K562 (cell line): ENCODE measurements at regions not wholly inside any gene's neighbourhood (a gene's known extent, or its start where the extent isn't known, plus 50 kb on each side); places are given as distances from the start of the nearest gene placed in this dataset.

Source experiments
- CBFB ChIP-seq: sonication (generic); formaldehyde crosslinking; IDR thresholded peaks from 2 replicates; pipeline ENCODE4 v1.4.0; 2020; ENCODE audit warnings: mild to moderate bottlenecking, missing genetic modification reagents
- EZH2 ChIP-seq: IDR thresholded peaks from 2 replicates; pipeline ENCODE4 v1.6.1; 2012; ENCODE audit warnings: low read depth, mild to moderate bottlenecking, inconsistent platforms, low read length, borderline replicate concordance
- JUN ChIP-seq, 2 experiments: sonication (generic) in 1 of 2; formaldehyde crosslinking in 1 of 2; IDR thresholded peaks; 2 replicates each; pipeline versions ENCODE4 v1.6.1 to v1.8.0; 2012 to 2022; ENCODE audit warnings: borderline replicate concordance in 2 of 2, mild to moderate bottlenecking in 2 of 2, improper control_type of control experiment in 1 of 2, low read depth in 1 of 2, low read length in 1 of 2, missing genetic modification reagents in 1 of 2
- MEF2D ChIP-seq: conservative IDR thresholded peaks from 2 replicates; pipeline ENCODE4 v1.6.1; 2016; ENCODE audit warnings: low read depth, missing genetic modification characterization, missing compliant biosample characterization
- MIER1 ChIP-seq: fragments of 450-650 bp; IDR thresholded peaks from 2 replicates; pipeline ENCODE4 v1.6.1; 2016; ENCODE audit warnings: antibody characterized with exemption, mild to moderate bottlenecking, low read depth
- RBFOX2 ChIP-seq: fragments of 200-400 bp; formaldehyde crosslinking; IDR thresholded peaks from 2 replicates; pipeline ENCODE4 v1.6.1; 2017; ENCODE audit warnings: low read depth, mild to moderate bottlenecking, low read length, moderate library complexity
- RCOR1 ChIP-seq, 2 experiments: IDR thresholded peaks; 2 replicates each; pipeline ENCODE4 v1.6.1; 2012; ENCODE audit warnings: low read depth in 2 of 2, low read length in 2 of 2, borderline replicate concordance in 1 of 2, improper control_type of control experiment in 1 of 2
- RUNX1 ChIP-seq: sonication (generic); IDR thresholded peaks from 2 replicates; pipeline ENCODE4 v1.6.1; 2016; ENCODE audit warnings: antibody characterized with exemption, low read depth
- SIN3A ChIP-seq, 2 experiments: fragments of 150-350 bp in 1 of 2; IDR thresholded peaks; 2 replicates each; pipeline ENCODE4 v1.6.1; 2011 to 2016; ENCODE audit warnings: borderline replicate concordance in 2 of 2, low read depth in 2 of 2, low read length in 2 of 2, mild to moderate bottlenecking in 2 of 2, moderate library complexity in 2 of 2; ENCODE audit not compliant: control insufficient read depth in 1 of 2
- SIX5 ChIP-seq, 2 experiments: IDR thresholded peaks; 2 replicates each; pipeline ENCODE4 v1.6.1; 2011; ENCODE audit warnings: low read length in 2 of 2, borderline replicate concordance in 1 of 2, low read depth in 1 of 2, mild to moderate bottlenecking in 1 of 2, moderate library complexity in 1 of 2; ENCODE audit not compliant: insufficient read depth in 1 of 2
- SMAD3 ChIP-seq: fragments of 450-650 bp; formaldehyde crosslinking; conservative IDR thresholded peaks from 2 replicates; pipeline ENCODE4 v1.4.0; 2020; ENCODE audit warnings: mild to moderate bottlenecking
- ZBTB8A ChIP-seq: fragments of 450-650 bp; IDR thresholded peaks from 2 replicates; pipeline ENCODE4 v1.6.1; 2018; ENCODE audit warnings: mild to moderate bottlenecking, moderate library complexity; ENCODE audit not compliant: partially characterized antibody
- TF ChIP-seq, protein P1 (sequence below): sonication (generic); formaldehyde crosslinking; IDR thresholded peaks from 2 replicates; pipeline ENCODE4 v1.8.1; 2023; ENCODE audit warnings: mild to moderate bottlenecking, missing genetic modification reagents
- TF ChIP-seq, protein P2 (sequence below): IDR thresholded peaks from 2 replicates; pipeline ENCODE4 v1.6.1; 2012; ENCODE audit warnings: low read depth, low read length, improper control_type of control experiment, borderline replicate concordance
- TF ChIP-seq, protein P3 (sequence below): sonication (generic); formaldehyde crosslinking; IDR thresholded peaks from 2 replicates; pipeline ENCODE4 v1.8.1; 2023; ENCODE audit warnings: mild to moderate bottlenecking, missing genetic modification reagents
- TF ChIP-seq, protein P4 (sequence below): fragments of 150-350 bp; conservative IDR thresholded peaks from 2 replicates; pipeline ENCODE4 v1.6.1; 2014; ENCODE audit warnings: low read length

DNA sequence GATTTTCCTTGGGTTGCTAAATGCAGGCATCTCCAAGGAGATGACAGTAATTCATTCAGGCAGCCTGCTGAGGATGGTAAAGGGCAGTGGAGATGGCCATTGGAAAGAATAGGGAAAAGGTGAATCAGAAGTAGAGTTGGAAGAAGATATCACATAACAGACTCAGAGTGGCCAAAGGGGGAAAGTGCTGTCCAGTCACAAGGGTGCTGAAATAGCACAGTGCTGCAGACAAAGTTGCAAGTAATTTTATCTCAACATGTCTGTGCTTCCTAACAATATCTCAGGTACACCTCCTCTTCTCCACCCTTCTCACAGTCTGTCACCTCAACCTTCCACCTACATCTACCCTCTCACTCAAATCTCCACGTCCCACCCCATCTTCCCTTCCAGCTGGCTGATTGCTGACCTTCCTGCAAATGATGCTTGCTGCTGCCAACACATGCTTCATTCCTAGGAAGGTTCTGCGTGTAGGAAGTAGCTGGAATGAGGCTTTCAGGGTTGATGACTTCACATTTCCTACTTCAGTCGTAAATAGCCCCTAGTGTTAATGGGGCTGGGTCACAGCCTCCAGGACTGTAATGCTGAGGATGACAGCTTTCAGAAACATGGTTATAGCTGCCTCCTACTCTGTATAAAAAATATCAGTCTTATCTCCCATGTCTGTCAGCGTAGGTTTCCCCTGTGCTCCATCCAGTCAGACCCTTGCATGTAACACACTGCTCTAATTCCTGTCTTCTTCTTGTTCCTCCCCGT, 123.9 kb downstream of the CTNND1 start (continued):
- TF ChIP-seq, protein P1, sequence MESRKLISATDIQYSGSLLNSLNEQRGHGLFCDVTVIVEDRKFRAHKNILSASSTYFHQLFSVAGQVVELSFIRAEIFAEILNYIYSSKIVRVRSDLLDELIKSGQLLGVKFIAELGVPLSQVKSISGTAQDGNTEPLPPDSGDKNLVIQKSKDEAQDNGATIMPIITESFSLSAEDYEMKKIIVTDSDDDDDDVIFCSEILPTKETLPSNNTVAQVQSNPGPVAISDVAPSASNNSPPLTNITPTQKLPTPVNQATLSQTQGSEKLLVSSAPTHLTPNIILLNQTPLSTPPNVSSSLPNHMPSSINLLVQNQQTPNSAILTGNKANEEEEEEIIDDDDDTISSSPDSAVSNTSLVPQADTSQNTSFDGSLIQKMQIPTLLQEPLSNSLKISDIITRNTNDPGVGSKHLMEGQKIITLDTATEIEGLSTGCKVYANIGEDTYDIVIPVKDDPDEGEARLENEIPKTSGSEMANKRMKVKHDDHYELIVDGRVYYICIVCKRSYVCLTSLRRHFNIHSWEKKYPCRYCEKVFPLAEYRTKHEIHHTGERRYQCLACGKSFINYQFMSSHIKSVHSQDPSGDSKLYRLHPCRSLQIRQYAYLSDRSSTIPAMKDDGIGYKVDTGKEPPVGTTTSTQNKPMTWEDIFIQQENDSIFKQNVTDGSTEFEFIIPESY: no peak
- TF ChIP-seq SMAD3: no peak
- TF ChIP-seq MIER1: peak; percentile 98
- TF ChIP-seq, protein P2, sequence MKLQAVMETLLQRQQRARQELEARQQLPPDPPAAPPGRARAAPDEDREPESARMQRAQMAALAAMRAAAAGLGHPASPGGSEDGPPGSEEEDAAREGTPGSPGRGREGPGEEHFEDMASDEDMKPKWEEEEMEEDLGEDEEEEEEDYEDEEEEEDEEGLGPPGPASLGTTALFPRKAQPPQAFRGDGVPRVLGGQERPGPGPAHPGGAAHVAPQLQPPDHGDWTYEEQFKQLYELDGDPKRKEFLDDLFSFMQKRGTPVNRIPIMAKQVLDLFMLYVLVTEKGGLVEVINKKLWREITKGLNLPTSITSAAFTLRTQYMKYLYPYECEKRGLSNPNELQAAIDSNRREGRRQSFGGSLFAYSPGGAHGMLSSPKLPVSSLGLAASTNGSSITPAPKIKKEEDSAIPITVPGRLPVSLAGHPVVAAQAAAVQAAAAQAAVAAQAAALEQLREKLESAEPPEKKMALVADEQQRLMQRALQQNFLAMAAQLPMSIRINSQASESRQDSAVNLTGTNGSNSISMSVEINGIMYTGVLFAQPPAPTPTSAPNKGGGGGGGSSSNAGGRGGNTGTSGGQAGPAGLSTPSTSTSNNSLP: no peak
- TF ChIP-seq RBFOX2: no peak
- no peak for TF ChIP-seq RUNX1
- TF ChIP-seq, protein P3, sequence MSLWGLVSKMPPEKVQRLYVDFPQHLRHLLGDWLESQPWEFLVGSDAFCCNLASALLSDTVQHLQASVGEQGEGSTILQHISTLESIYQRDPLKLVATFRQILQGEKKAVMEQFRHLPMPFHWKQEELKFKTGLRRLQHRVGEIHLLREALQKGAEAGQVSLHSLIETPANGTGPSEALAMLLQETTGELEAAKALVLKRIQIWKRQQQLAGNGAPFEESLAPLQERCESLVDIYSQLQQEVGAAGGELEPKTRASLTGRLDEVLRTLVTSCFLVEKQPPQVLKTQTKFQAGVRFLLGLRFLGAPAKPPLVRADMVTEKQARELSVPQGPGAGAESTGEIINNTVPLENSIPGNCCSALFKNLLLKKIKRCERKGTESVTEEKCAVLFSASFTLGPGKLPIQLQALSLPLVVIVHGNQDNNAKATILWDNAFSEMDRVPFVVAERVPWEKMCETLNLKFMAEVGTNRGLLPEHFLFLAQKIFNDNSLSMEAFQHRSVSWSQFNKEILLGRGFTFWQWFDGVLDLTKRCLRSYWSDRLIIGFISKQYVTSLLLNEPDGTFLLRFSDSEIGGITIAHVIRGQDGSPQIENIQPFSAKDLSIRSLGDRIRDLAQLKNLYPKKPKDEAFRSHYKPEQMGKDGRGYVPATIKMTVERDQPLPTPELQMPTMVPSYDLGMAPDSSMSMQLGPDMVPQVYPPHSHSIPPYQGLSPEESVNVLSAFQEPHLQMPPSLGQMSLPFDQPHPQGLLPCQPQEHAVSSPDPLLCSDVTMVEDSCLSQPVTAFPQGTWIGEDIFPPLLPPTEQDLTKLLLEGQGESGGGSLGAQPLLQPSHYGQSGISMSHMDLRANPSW (CRISPR knock-in tag): no peak
- no peak for TF ChIP-seq SIX5 (IDR thresholded peaks at IDR 0.05; ENCODE audit: borderline replicate concordance in 1 of 2, insufficient read depth in 1 of 2, low read depth in 1 of 2, low read length in 2 of 2)
- TF ChIP-seq SIN3A (IDR thresholded peaks at IDR 0.05; ENCODE audit: borderline replicate concordance in 2 of 2, control insufficient read depth in 1 of 2, low read depth in 2 of 2, low read length in 2 of 2): no peak
- TF ChIP-seq RCOR1 (IDR thresholded peaks at IDR 0.05; ENCODE audit: borderline replicate concordance in 1 of 2, low read depth in 2 of 2, low read length in 2 of 2): peak in 1 of 2 experiments; percentile 42; a peak in 1 of 4 replicates
- TF ChIP-seq, protein P4, sequence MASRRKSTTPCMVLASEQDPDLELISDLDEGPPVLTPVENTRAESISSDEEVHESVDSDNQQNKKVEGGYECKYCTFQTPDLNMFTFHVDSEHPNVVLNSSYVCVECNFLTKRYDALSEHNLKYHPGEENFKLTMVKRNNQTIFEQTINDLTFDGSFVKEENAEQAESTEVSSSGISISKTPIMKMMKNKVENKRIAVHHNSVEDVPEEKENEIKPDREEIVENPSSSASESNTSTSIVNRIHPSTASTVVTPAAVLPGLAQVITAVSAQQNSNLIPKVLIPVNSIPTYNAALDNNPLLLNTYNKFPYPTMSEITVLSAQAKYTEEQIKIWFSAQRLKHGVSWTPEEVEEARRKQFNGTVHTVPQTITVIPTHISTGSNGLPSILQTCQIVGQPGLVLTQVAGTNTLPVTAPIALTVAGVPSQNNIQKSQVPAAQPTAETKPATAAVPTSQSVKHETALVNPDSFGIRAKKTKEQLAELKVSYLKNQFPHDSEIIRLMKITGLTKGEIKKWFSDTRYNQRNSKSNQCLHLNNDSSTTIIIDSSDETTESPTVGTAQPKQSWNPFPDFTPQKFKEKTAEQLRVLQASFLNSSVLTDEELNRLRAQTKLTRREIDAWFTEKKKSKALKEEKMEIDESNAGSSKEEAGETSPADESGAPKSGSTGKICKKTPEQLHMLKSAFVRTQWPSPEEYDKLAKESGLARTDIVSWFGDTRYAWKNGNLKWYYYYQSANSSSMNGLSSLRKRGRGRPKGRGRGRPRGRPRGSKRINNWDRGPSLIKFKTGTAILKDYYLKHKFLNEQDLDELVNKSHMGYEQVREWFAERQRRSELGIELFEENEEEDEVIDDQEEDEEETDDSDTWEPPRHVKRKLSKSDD: no peak
- peak; percentile 51; the same call in 1 of the 2 replicates for TF ChIP-seq MEF2D (tag)
- TF ChIP-seq EZH2: no peak
- TF ChIP-seq ZBTB8A: no peak
- no peak for TF ChIP-seq JUN (IDR thresholded peaks at IDR 0.05; ENCODE audit: borderline replicate concordance, low read depth, low read length)
- no peak for TF ChIP-seq JUN (CRISPR knock-in tag; IDR thresholded peaks at IDR 0.05; ENCODE audit: borderline replicate concordance)
- TF ChIP-seq CBFB: no peak
